Stimulated activated CD8-positive, alpha-beta memory T cell treated with anti-CD3 and anti-CD28 coated beads, Interleukin-7, amount 100 ng/mL, for 4 hours (primary cell): ENCODE measurements at regions not wholly inside any gene's neighbourhood (a gene's known extent, or its start where the extent isn't known, plus 50 kb on each side); places are given as distances from the start of the nearest gene placed in this dataset.
"Not testable (repeated sequence)": the region's sequence is repeated elsewhere in the genome, so short reads cannot be mapped to it uniquely, and the experiment has no call there.

Experiments
- DNase-seq, 2 donors: peaks; one replicate each; pipeline ENCODE4 v3.0.0-alpha.2; 2020; ENCODE audit warnings: low read depth in 2 of 2

- no peak for DNase-seq
These were observed 119.5 kb upstream of the PMEPA1 start for GRCh38 chr20:57829336-57829735.

GRCh38 chr20:57828696-57829095, 118.9 kb upstream of the PMEPA1 start:
- no peak for DNase-seq

DNA sequence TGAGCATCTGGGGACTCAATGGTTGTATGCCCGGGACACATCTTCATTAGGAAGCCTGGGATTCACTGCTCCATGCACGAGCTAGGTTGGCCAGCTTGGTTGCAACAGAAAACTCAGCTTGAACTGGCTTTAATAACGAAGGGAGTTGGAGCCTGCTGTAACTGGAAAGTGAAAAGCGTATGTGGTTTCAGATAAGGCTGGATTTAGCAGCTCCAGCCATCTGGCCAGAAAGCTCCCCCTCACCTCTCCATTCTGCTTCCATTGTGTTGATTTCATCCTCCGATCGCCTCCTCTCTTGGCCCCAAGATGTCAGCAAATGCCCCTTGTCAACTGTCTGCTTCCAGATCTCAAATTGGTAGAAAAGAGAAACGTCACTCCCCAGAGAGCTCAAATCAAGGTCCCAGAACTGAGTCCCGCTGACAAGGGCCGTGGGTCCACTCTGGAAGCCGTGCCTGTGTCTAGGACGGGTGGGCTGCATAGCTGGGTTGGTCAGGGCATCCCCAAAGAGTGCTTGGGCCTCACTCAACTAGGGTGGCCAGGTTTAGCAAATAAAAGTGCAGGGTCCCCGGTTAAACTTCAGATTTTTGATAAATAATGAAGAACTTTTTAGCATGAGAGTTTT, 117.0 kb upstream of the PMEPA1 start:
- DNase-seq: no peak

- DNase-seq: no peak
These were observed 115.1 kb upstream of the PMEPA1 start for GRCh38 chr20:57824909-57825308.

DNA sequence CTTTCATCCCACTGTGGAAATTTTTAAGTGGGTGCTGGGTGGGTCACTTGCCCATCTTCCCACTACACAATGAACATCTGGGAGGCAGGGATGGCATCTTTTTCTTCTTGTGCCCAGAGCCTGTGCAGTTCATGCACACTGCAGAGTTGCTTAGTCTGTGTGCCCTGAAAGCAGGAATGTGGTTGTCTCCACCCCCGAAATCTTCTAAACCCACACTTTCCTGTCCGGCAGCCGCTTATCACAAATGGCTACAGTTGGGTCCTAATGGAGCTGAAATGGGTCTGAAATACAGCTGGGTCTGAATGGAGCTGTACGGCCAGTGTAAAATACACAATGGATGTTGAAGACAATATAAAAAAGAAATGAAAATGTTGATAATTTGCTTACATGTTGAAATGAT, 112.1 kb upstream of the PMEPA1 start:
- DNase-seq: no peak

- no peak for DNase-seq
These were observed 110.0 kb upstream of the PMEPA1 start for GRCh38 chr20:57819691-57820380.

DNA sequence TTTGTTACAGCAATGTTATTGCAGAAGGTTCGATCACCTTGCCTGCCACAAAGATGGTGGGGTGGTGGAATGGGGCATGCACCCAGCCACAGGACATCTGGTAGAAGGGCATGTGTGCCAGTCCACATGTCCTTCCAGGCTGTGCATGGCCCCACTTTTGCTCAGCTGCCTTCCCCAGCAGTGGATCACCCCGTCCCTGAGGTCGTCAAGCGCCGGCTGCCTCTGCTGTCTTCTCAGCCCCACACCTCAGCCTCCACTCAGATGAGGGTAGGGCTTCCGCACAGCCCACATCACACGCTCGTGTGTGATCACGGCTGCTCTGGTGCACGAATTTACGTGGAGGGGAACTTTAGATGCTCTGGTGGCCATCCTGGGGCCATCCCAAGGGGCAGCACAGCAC, 109.5 kb upstream of the PMEPA1 start:
- no peak for DNase-seq

DNA sequence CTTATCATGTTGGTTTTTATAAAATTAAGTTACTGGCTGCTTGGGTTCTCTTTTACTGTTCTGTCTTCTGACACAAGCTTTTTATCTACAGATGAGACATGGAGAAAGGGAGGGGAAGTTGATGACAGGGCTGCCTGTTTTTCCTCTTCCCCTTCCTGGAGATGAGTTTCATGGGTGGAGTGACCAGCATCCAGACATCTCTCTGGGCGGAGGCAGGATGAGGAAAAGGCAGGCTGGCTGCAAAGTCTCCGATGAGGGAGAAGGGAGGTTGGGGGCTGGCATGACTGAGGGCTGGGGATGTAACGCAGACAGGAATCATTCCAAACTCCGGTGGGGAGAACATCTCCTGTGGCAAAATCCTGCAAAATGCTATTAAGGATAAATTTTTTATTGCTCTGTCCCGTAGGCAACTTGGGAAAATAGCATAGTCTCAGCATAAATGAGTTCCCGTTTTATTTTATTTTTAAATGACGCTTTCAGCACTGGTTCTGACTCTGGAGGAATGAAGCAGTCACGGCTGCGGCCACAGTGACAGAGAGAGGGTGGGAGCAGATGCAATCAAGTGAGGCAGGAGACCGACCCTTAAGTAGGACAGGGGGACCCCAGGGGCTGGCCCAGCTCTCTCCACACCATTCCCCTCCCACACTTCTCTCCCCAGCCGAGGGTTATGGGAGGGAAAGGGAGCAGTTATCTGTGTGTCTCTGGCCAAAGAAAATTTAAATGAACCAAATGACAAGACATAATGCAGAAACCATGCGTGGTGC, 108.8 kb upstream of the PMEPA1 start:
- DNase-seq: no peak

DNA sequence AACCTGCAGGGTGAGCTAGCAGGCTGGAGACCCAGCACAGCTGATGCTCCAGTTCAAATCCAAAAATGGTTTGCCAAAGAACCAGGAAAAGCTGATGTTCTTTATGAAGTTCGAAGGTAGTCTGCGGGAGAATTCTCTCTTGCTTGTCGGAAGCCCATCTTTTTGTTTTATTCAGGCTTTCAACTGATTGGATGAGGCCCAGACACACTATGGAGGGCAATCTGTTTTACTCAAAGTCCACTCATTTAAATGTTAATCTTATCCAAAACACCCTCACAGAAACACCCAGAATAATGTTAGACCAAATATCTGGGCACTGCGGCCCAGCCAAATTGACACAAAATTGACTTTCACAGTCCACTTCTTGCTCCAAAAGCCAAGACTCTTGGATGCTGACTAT, 105.6 kb upstream of the PMEPA1 start:
- no peak for DNase-seq

DNA sequence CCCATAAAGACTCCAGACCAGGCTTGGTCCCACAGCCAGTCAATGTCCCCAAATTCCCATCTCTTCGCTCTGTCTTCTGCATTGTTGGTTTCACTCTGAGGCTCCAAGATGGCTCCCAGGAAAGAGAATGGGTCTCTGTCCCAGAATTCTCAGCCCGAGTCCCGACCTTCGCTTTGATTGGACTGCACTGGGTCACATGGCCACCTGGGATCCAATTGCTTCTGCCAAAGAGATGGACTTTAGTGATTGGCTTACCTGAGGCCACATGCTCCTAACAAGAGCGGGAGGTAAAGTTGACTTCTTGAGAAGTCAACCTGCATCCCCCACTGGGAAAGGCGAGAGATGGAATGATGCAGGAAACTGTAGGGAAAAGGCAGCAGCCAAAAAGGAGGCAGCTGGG, 104.7 kb upstream of the PMEPA1 start:
- no peak for DNase-seq

- no peak for DNase-seq
These were observed 103.9 kb upstream of the PMEPA1 start for GRCh38 chr20:57813509-57814269.

GRCh38 chr20:57812632-57813031, 102.8 kb upstream of the PMEPA1 start:
- not testable (repeated sequence) for DNase-seq

DNA sequence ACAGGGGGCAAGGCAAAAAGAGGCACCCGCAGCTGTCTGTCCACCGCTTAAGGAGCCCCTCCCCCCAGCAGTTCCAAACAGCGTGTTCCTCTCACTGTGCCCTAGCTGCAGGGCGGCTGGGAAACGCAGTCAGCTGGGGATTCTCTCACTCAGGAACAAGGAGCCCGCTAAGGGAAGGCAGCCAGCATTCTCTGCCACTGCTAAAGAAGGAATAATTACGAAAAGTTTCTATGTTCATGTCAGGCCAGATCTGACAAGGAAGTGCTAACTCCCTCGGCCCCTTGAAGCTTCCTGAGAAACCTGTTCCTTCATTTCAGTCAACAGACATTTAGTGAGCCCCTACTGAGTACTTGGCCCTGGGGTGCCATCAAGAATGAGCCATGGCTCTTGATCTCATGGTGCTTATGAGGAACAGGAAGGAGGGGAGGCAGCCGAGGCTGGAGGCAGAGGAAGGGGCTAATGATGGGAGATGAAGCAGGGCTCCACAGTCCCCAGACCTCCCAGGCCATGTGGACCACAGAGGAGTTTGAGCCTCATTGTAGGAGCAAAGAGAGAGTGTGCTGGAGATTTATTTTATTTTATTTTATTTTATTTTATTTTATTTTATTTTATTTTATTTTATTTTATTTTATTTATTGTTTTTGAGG, 101.7 kb upstream of the PMEPA1 start:
- DNase-seq: no peak

DNA sequence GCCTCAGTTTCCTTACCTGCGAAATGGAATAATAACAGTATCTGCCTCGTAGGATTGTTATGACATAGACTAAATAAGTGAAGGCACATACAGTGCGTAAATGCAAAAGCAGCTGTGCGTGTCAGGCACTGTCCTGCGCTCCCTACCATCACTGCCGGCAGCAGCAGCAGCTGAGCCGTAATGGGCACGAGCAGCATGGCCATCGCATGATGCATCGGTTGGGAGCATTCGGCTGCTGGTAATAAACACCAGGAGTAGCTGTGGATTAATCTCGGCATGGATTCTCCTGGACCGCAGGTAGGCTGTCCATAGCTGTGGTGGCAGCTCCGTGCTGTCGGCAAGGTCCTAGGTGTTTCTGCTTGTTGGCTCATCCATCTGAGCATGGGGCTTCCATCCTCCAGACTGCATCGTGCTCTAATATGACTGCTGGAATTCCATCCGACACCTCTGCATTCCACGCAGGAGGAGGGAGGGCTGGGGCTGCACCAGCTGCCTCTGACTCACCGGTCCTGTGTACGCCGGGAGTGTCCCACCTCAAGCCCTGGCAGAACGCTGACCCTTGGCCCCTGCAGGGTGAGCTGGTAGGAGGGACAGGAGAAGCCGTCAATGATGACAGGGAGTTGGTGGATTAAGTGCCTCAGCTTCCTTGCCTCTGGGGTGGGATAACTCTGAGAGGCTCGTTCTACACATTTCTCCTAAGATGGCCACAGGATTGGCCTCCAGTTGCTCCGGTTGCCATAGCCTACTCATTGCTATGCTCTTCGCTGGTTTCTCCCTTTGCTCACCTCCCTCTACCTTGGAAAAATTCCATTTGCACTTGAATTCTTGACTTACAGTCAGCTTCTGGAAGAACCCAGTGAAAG, 100.9 kb upstream of the PMEPA1 start:
- DNase-seq: no peak

- DNase-seq: no peak
These were observed 99.9 kb upstream of the PMEPA1 start for GRCh38 chr20:57809661-57810172.

DNA sequence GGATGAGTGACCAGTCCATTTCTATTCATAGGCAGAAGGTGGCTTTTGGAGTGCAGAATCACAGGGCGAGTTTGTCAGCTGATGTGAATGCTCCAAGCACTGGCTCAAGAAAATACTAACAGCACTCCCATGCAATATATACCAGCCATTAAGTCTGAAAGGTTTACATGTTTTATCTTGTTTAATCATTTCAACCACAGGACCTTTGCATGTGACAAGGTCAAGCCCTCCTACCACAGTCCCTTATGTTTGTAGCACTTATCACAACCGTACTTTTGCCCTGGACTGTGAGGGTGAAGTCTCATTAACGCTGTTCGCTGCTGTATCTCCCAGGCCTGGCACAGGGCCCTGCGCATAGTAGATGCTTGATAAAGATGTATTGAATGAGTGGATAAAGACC, 99.3 kb upstream of the PMEPA1 start:
- no peak for DNase-seq

- DNase-seq: no peak
These were observed 98.7 kb upstream of the PMEPA1 start for GRCh38 chr20:57808264-57809070.

DNA sequence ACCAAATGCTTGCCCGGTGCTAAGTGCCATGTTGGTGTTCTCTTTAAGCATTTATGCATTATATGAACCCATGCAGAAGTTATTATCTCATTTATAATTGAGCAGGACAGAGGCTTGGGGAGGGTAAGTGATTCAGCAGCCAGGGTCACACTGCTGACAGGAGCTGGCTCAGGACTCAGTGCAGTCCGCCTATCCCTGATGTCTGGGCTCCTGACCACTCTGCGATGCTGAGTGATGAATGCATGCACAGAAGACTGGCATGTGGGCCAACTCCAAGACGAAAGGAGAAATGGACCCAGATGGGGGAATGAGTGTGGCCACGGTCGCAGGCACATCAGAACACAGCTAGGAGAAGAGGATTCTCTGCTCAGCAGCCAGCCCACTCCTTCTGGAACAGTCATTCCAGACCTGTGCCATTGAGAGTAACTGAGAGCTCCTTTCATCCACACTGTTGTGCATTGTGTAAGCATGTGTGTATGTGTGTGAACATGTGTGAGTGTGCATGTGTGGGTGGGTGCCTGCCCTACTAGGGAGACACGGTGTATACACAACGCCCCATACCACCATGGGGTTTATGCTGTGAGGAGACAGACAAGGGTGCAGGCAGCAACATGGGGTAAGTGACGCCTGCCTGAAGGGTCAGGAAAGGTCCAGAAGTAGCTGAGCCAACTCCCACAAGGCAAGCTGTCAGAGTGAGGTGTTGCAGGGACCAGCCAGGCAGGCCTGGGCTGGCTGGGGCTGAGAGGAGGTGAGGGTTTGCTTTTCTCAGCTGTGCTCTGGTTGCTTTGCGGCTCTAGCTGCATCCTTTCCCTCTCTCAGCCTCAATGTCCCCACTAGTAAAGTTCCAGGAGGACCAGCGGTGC, 97.8 kb upstream of the PMEPA1 start:
- DNase-seq: no peak

GRCh38 chr20:57806975-57807374, 97.2 kb upstream of the PMEPA1 start:
- no peak for DNase-seq
